ENCODE measurements at regions not wholly inside any gene's neighbourhood (a gene's known extent, or its start where the extent isn't known, plus 50 kb on each side); places are given as distances from the start of the nearest gene placed in this dataset.
A peak's percentile ranks its signal among the peaks of the same experiment; 100 is the strongest.

DNA sequence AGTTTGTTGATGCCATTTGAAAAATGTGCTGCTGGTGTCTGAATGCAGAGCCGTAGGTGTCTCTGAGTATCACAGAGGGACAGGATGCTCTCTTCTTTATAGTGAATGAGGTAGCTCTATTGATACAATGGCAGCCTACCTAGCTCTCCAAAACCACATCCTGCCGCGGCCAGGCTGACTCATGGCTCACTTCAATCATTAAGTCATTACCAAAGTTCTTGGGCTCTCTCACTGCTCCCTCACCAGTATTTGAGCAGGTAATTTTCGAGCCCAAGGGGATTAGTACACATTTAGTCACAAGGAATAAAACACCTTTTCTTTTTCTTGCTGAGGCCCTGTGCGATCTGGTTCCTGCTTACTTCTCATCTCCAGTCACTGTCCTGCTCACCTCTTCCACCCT, 509.0 kb upstream of the LARGE1 start:
- peak; percentile 54 for DNase-seq (ENCODE audit: low read depth)

DNA sequence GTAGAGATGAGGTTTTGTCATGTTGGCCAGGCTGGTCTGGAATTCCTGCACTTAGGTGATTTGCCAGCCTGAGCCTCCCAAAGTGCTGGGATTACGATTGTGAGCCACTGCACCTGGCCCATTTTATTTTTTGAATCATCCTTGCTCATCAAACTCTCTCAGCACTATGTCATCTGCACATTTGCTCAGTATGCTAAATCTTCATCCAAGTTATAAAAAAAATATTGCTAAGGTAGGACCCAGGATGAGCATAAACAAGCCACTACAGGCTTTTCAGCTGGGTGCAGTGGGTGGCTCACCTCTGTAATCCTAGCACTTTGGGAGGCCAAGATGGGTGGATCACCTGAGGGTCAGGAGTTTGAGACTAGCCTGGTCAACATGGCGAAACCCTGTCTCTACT, 510.1 kb upstream of the LARGE1 start:
- DNase-seq (ENCODE audit: low read depth), result no peak

- peak; percentile 43 for DNase-seq (ENCODE audit: low read depth)
Observed at GRCh38 chr22:34434371-34434770, 514.1 kb upstream of the LARGE1 start.

- peak; percentile 11 for DNase-seq (ENCODE audit: low read depth)
Observed at GRCh38 chr22:34437140-34437539, 516.9 kb upstream of the LARGE1 start.

- DNase-seq (ENCODE audit: low read depth), result no peak
Observed at GRCh38 chr22:34454598-34454997, 534.3 kb upstream of the LARGE1 start.

- DNase-seq (ENCODE audit: low read depth), result no peak
Observed at GRCh38 chr22:34462795-34463194, 542.5 kb upstream of the LARGE1 start.

- no peak for DNase-seq (ENCODE audit: low read depth)
Observed at GRCh38 chr22:34475886-34476285, 555.6 kb upstream of the LARGE1 start.

- no peak for DNase-seq (ENCODE audit: low read depth)
Observed at GRCh38 chr22:34476762-34477161, 556.5 kb upstream of the LARGE1 start.

GRCh38 chr22:34481090-34481489, 560.8 kb upstream of the LARGE1 start:
- no peak for DNase-seq (ENCODE audit: low read depth)

DNA sequence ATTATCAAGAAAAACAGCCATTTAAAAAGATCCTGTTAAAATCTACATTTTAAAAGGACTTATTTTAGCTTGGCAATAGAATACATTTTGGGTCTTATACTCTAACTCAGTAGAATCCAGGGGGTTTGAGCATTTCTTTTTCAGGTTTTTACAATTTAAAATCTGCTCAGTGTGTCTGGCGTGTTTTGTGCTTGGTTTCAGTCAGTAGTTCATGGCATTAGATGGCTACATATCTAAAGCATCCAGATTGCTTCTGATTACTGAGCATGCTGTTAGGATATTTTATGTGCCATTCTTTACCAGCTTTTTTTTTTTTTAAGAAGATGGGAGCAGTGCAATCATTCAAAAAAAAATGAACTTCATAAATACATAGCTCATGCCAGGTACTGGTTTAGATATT, 566.1 kb upstream of the LARGE1 start:
- no peak for DNase-seq (ENCODE audit: low read depth)

DNA sequence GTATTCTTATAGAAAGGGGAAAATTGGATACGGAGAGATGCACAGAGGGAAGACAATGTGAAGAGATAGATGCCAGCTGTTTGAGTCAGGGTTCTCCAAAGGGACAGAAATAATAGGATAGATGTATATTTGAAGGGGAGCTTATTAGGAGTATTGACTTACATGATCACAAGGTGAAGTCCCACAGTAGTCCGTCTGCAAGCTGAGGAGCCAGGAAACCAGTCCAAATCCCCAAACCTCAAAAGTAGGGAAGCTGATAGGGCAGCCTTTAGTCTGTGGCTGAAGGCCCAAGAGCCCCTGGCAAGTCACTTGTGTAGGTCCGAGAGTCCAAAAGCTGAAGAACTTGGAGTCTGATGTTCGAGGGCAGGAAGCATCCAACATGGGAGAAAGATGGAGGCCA, 569.6 kb upstream of the LARGE1 start:
- DNase-seq (ENCODE audit: low read depth), result no peak

DNA sequence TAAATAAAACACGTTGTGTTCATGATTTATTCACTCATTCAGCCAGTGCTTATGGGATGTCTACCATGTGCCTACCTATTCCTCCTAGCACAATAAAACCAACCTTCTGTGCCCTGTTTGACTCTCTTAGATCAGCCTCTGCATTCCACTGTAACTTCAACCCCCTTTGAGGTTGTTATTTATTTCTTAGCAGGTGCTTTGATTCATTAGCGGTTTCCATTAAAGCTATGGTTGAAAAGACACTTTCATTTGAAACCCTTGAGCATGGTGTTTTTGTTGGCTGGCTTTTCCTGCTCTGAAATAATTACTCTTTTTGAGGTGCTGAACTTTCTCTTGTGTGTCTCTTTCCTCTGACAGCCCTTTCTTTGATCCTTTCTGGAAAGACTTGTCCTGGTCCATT, 570.6 kb upstream of the LARGE1 start:
- no peak for DNase-seq (ENCODE audit: low read depth)

GRCh38 chr22:34493486-34493885, 572.5 kb upstream of the ISX start:
- no peak for DNase-seq (ENCODE audit: low read depth)

DNA sequence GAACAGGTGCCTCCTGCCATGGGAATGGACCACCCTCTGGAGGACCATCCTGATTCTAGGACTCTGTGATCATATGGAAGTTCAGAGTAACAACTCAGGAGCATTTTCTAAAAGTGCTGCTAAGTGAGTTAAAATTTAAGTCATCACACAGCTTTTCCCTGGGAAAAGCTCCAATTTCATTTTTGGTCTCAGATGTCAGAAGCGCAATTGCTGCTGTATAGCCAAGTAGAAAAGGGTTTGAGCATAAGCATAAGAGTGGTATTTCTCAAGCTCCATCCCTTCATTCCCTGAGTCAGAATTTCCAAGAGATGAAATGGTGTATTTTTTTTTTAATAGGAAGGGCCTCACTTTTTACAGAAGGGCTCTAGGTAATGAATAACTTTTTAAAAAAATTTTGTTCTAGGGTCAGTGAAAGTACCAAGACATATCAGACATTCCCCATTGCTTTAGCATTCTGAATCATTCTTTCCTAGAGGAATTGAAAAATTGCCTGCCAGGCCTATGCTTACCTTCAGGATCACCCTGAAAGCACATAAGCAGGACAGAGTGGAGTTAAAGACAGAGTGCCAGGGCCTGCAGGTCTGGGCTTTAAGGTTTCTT, 564.5 kb upstream of the ISX start:
- DNase-seq (ENCODE audit: low read depth), result no peak

GRCh38 chr22:34502821-34503220, 563.1 kb upstream of the ISX start:
- DNase-seq (ENCODE audit: low read depth), result no peak

DNA sequence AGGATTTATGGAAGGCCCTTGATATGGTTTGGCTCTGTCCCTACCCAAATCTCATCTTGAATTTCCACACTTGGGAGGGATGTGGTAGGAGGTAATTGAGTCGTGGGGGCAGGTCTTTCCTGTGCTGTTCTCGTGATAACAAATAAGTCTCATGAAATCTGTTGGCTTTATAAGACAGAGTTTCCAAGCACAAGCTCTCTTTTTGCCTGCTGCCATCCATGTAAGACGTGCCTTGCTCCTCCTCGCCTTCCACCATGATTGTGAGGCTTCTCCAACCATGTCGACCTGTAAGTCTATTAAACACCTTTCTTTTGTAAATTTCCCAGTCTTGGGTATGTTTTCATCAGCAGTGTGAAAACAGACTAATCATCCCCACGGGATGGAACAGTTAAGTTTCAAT, 557.2 kb upstream of the ISX start:
- no peak for DNase-seq (ENCODE audit: low read depth)

DNA sequence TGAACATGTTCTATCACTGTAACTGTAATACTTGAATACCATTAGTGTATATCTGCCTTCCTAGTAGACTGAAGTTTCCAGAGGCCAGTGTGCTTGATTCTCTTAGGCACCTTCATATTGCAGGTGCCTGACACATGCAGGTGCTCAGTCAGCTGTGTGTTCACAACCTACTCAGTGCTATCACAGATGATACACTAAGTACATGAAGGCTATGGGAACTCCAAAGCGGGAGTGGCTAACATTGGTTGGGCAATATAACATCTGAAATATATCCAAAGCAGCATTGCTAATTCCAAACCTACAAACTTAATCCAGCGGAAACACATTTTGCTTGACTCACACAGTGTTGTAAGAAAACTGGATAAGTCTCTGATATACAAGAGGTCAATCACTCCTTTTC, 539.3 kb upstream of the ISX start:
- DNase-seq (ENCODE audit: low read depth), result no peak

GRCh38 chr22:34534101-34534500, 531.9 kb upstream of the ISX start:
- DNase-seq (ENCODE audit: low read depth), result no peak

DNA sequence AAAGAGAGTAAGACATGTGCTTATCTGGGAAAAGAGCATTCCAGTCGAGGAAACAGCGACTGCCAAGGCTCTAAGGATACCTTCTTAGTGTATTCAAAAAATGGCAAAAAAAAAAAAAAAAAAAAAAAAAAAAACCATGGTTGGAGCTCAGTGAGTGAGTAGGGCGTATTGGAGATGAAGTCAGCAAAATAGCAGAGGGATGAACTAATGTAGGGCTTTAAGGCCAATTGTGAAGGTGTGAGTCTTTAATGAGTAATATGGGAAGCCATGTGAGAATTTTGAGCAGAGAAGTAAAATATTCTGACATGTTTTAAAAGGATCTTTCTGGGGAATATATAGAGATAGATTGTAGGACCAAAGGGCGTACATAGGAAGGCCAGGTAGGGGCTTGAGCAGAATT, 498.6 kb upstream of the ISX start:
- no peak for DNase-seq (ENCODE audit: low read depth)

- DNase-seq (ENCODE audit: low read depth), result no peak
Observed at GRCh38 chr22:34570408-34570807, 495.6 kb upstream of the ISX start.

- no peak for DNase-seq (ENCODE audit: low read depth)
Observed at GRCh38 chr22:34579519-34579918, 486.4 kb upstream of the ISX start.

DNA sequence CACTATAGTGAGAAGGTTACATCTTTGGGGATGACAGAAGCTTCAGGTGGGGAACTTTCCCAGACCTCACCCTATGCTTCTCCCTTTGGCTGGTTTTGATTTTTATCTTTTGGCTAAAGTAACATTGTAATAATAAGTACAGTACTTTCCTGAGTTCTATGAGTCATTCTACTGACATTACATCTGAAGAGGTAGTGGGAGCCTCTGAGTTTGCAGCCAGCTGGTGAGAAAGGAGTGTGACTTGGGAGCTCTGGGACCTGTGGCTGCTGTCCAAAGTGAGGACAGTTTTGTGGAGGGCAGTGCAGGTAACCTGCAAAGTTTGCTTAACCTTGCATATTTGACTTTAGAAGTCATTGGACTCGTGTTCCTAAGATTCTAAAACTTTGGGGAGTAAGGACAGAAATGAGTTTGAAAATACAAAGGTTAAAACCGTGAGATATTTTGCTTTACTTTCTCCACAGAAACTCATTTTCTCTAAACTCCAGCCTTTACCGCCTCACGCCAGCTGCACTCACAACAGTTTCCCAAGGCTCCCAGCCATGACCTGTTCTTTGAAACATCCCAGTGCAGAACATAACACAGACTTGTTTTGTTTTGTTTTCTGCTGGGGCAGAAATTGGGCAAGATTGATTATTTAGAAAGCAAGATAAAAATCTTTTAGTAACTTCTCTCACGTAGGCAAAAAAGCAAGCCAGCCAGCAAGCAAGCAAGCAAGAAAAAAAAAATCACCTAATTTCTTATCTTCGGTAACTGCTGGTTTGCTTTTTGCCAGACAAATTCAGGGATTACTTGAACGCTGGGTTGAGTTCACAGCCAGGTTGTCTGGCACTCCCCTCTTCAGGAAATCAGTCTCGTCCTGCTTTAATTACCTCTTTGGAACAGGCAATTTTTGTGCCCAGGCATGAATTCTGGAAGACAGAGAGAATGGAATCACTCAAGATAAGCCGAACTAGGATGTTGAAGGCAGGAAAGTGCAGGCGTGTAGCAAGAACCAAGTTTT, 478.3 kb upstream of the ISX start:
- DNase-seq (ENCODE audit: low read depth), result peak; percentile 37

- DNase-seq (ENCODE audit: low read depth), result no peak
Observed at GRCh38 chr22:34588871-34589545, 476.9 kb upstream of the ISX start.
